ENCODE measurements at regions not wholly inside any gene's neighbourhood (a gene's known extent, or its start where the extent isn't known, plus 50 kb on each side); places are given as distances from the start of the nearest gene placed in this dataset.

DNA sequence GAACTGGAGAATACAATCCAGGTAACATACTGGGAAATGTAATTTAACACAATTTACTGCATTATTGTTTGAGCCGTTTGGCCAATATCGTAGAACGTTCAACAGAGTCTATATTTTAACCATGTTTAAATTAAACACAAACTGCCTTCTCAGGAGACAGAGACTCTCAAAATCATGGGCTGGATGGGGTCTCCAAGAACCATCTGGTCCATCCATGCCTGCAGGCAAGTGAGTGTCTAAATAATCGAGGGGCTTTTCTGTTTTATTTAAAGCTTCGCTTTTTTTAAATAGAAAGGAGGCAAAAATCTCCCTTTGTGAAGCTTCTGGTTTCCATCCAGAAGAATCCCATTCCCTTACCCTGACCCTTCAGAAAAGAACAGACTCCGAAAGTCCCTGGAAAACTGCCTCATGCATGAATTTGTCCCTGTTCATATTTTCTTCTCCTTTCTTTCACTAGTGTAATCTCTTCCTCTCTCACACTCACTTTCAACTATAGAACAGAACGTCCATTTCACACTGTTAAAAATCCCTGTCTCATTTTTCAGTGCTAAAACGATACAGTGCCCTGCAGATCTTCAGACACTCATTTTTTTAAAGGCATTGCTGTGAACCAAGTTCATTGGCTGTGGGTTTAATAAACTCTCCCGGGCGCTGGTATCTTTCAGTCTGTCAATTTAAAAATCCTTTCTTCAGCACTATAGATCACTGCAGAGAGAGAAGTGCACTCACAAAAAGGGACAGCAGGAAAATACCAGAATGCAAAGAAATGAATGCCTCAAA lies 111.4 kb upstream of the TOM1L1 start:
- BruUV-seq (replicated peaks) = no TSS peak
- Mint-ChIP-seq H3K4me1 (ENCODE audit: low read depth, unreplicated experiment) (no peaks in the 10 kb centered on the region), H3K27ac (ENCODE audit: unreplicated experiment) (no peak overlapping the region), H3K4me3 (ENCODE audit: unreplicated experiment) (no peak overlapping the region), H3K36me3 (ENCODE audit: insufficient read depth, unreplicated experiment) (no peaks in the 10 kb centered on the region), H3K9me3 (ENCODE audit: unreplicated experiment) (no peaks in the 10 kb centered on the region), H3K27me3 (ENCODE audit: insufficient read depth, unreplicated experiment) (peaks cover 8% of the 10 kb centered on the region)
- Histone ChIP-seq H3K36me3 (ENCODE audit: control insufficient read depth, insufficient read depth, low read length) (no peaks in the 10 kb centered on the region), H3K4me3 (ENCODE audit: low read depth, low read length) (no peak overlapping the region), H3K27me3 (replicated peaks; ENCODE audit: control insufficient read depth, insufficient read depth, low read length) (no peaks in the 10 kb centered on the region), H3K4me1 (no peaks in the 10 kb centered on the region), H3K9me3 (no peaks in the 10 kb centered on the region)
- intact Hi-C loops (cut with micrococcal nuclease; ENCODE audit: unreplicated experiment) = no loop called here
- ChIA-PET CTCF (no interaction called here), POLR2A (no interaction called here)
- TF ChIP-seq, protein P1, sequence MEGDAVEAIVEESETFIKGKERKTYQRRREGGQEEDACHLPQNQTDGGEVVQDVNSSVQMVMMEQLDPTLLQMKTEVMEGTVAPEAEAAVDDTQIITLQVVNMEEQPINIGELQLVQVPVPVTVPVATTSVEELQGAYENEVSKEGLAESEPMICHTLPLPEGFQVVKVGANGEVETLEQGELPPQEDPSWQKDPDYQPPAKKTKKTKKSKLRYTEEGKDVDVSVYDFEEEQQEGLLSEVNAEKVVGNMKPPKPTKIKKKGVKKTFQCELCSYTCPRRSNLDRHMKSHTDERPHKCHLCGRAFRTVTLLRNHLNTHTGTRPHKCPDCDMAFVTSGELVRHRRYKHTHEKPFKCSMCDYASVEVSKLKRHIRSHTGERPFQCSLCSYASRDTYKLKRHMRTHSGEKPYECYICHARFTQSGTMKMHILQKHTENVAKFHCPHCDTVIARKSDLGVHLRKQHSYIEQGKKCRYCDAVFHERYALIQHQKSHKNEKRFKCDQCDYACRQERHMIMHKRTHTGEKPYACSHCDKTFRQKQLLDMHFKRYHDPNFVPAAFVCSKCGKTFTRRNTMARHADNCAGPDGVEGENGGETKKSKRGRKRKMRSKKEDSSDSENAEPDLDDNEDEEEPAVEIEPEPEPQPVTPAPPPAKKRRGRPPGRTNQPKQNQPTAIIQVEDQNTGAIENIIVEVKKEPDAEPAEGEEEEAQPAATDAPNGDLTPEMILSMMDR (IDR thresholded peaks at IDR 0.05; ENCODE audit: insufficient read depth in 1 of 2, low read depth in 1 of 2, low read length in 1 of 2, severe bottlenecking in 1 of 2, unreplicated experiment in 1 of 2) = no peak
- no peak for DNase-seq

DNA sequence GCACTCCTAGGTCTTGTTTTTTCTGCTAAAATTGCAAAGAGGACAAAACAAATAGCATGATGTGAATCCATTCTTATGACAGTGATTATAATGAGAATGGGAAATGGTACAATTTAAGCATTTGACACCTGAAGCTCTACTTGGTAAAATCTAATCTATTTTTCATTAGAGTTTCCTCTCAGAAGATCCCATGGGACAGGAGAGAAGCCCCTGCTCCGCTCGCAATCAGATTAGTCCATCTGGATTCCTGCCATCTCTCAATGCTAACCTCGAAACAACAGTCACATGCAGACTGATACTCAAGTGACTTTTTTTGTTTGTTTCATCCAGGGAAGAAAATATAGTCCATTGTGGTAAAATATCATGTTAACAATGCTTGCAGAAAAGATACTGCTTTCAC lies 107.4 kb upstream of the TOM1L1 start:
- ChIA-PET POLR2A (no interaction called here), CTCF (no interaction called here)

DNA sequence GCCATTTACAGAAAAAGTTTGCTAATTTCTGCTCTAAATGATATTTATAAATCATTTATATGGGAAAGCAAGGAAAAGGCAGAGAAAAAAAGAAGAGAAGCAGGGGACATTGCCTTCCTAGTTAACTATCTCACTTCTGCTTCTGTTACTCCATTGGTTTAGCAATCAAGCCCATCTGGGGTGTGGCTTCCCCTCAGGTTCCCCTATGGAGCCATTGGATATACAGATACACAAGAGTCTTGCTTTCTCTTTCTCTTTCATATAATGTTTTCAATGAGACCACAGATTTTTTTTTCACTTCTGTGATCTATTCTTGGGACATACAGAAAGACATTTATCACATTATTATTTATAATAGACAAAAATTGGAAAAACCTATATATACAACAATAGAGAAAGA lies 105.6 kb upstream of the TOM1L1 start:
- no peak overlapping the region for H3K27ac Mint-ChIP-seq (ENCODE audit: unreplicated experiment)
- CTCF ChIA-PET = no interaction called here
- H3K4me3 ChIP-seq (ENCODE audit: low read depth, low read length) = no peak overlapping the region
- no peaks in the 10 kb centered on the region for H3K36me3 Mint-ChIP-seq (ENCODE audit: insufficient read depth, unreplicated experiment)
- no peaks in the 10 kb centered on the region for H3K36me3 ChIP-seq (ENCODE audit: control insufficient read depth, insufficient read depth, low read length)
- no peak overlapping the region for H3K4me3 Mint-ChIP-seq (ENCODE audit: unreplicated experiment)
- no peaks in the 10 kb centered on the region for H3K9me3 Mint-ChIP-seq (ENCODE audit: unreplicated experiment)
- TF ChIP-seq, protein P1 (IDR thresholded peaks at IDR 0.05; ENCODE audit: insufficient read depth in 1 of 2, low read depth in 1 of 2, low read length in 1 of 2, severe bottlenecking in 1 of 2, unreplicated experiment in 1 of 2) = no peak
- no peaks in the 10 kb centered on the region for H3K9me3 ChIP-seq
- H3K27me3 ChIP-seq (replicated peaks; ENCODE audit: control insufficient read depth, insufficient read depth, low read length) = no peaks in the 10 kb centered on the region
- H3K4me1 ChIP-seq = no peaks in the 10 kb centered on the region
- intact Hi-C loops (cut with micrococcal nuclease; ENCODE audit: unreplicated experiment) = no loop called here
- POLR2A ChIA-PET = no interaction called here
- no peak for DNase-seq
- H3K27me3 Mint-ChIP-seq (ENCODE audit: insufficient read depth, unreplicated experiment) = peaks cover 2% of the 10 kb centered on the region
- no peaks in the 10 kb centered on the region for H3K4me1 Mint-ChIP-seq (ENCODE audit: low read depth, unreplicated experiment)
- BruUV-seq (replicated peaks) = no TSS peak

More for the DNA sequence above, 107.4 kb upstream of the TOM1L1 start:
- no peaks in the 10 kb centered on the region for H3K9me3 Mint-ChIP-seq (ENCODE audit: unreplicated experiment)
- DNase-seq = no peak
- H3K4me1 ChIP-seq = no peaks in the 10 kb centered on the region
- no TSS peak for BruUV-seq (replicated peaks)
- intact Hi-C loops (cut with micrococcal nuclease; ENCODE audit: unreplicated experiment) = no loop called here
- H3K9me3 ChIP-seq = no peaks in the 10 kb centered on the region
- TF ChIP-seq, protein P1 (IDR thresholded peaks at IDR 0.05; ENCODE audit: insufficient read depth in 1 of 2, low read depth in 1 of 2, low read length in 1 of 2, severe bottlenecking in 1 of 2, unreplicated experiment in 1 of 2) = no peak
- no peaks in the 10 kb centered on the region for H3K36me3 Mint-ChIP-seq (ENCODE audit: insufficient read depth, unreplicated experiment)
- no peak overlapping the region for H3K27ac Mint-ChIP-seq (ENCODE audit: unreplicated experiment)
- H3K4me3 Mint-ChIP-seq (ENCODE audit: unreplicated experiment) = no peak overlapping the region
- no peaks in the 10 kb centered on the region for H3K4me1 Mint-ChIP-seq (ENCODE audit: low read depth, unreplicated experiment)
- no peaks in the 10 kb centered on the region for H3K27me3 ChIP-seq (replicated peaks; ENCODE audit: control insufficient read depth, insufficient read depth, low read length)
- H3K27me3 Mint-ChIP-seq (ENCODE audit: insufficient read depth, unreplicated experiment) = peaks cover 5% of the 10 kb centered on the region
- no peaks in the 10 kb centered on the region for H3K36me3 ChIP-seq (ENCODE audit: control insufficient read depth, insufficient read depth, low read length)
- no peak overlapping the region for H3K4me3 ChIP-seq (ENCODE audit: low read depth, low read length)
